ENCODE measurements at regions not wholly inside any gene's neighbourhood (a gene's known extent, or its start where the extent isn't known, plus 50 kb on each side); places are given as distances from the start of the nearest gene placed in this dataset.

- no peak for DNase-seq (ENCODE audit: low read depth, low spot score)
- no peak overlapping the region for H3K27ac Mint-ChIP-seq (ENCODE audit: unreplicated experiment)
- H3K27me3 Mint-ChIP-seq (ENCODE audit: low read depth): peaks cover 12% of the 10 kb centered on the region
- H3K36me3 Mint-ChIP-seq (ENCODE audit: low read depth): no peaks in the 10 kb centered on the region
- peaks cover 30% of the 10 kb centered on the region for H3K4me1 Mint-ChIP-seq
- H3K4me3 Mint-ChIP-seq: no peak overlapping the region
- H3K9me3 Mint-ChIP-seq: no peaks in the 10 kb centered on the region
- TF ChIP-seq, protein P1, sequence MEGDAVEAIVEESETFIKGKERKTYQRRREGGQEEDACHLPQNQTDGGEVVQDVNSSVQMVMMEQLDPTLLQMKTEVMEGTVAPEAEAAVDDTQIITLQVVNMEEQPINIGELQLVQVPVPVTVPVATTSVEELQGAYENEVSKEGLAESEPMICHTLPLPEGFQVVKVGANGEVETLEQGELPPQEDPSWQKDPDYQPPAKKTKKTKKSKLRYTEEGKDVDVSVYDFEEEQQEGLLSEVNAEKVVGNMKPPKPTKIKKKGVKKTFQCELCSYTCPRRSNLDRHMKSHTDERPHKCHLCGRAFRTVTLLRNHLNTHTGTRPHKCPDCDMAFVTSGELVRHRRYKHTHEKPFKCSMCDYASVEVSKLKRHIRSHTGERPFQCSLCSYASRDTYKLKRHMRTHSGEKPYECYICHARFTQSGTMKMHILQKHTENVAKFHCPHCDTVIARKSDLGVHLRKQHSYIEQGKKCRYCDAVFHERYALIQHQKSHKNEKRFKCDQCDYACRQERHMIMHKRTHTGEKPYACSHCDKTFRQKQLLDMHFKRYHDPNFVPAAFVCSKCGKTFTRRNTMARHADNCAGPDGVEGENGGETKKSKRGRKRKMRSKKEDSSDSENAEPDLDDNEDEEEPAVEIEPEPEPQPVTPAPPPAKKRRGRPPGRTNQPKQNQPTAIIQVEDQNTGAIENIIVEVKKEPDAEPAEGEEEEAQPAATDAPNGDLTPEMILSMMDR (conservative IDR thresholded peaks at IDR 0.05): no peak
These were observed 117.7 kb downstream of the SMIM20 start for GRCh38 chr4:26031704-26032103.

DNA sequence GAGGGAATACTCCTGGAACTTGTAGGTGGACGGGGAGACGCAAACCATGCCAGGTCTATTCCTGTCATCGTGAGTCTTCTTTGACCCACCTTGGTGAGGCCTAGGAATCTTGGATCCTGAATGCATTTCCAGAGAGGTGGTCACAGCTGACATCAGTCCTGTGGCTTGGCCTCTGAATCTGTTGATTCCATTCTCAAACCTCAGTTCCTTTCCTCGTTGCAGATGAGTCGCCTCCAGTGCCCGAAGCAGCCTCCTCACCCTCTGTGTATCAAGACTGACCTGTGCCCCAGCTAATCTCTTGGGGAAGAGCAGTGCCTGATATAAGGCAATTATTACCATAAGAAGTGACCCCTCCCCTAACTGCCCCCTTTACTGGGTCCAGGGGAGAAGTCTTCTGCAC, 118.1 kb downstream of the SMIM20 start:
- H3K27ac Mint-ChIP-seq (ENCODE audit: unreplicated experiment): peak overlapping the region; percentile 85
- no peaks in the 10 kb centered on the region for H3K9me3 Mint-ChIP-seq

GRCh38 chr4:26032630-26033317, 118.8 kb downstream of the SMIM20 start:
- H3K27ac Mint-ChIP-seq (ENCODE audit: unreplicated experiment): no peak overlapping the region
- H3K36me3 Mint-ChIP-seq (ENCODE audit: low read depth): no peaks in the 10 kb centered on the region
- TF ChIP-seq, protein P1 (conservative IDR thresholded peaks at IDR 0.05): no peak
- no peak overlapping the region for H3K4me3 Mint-ChIP-seq
- peaks cover 30% of the 10 kb centered on the region for H3K4me1 Mint-ChIP-seq
- no peak for DNase-seq (ENCODE audit: low read depth, low spot score)
- H3K27me3 Mint-ChIP-seq (ENCODE audit: low read depth): peaks cover 12% of the 10 kb centered on the region
- H3K9me3 Mint-ChIP-seq: peaks cover 2% of the 10 kb centered on the region

More for the DNA sequence above, 118.1 kb downstream of the SMIM20 start:
- no peaks in the 10 kb centered on the region for H3K36me3 Mint-ChIP-seq (ENCODE audit: low read depth)
- DNase-seq (ENCODE audit: low read depth, low spot score): no peak
- TF ChIP-seq, protein P1 (conservative IDR thresholded peaks at IDR 0.05): no peak
- peaks cover 30% of the 10 kb centered on the region for H3K4me1 Mint-ChIP-seq
- H3K27me3 Mint-ChIP-seq (ENCODE audit: low read depth): peaks cover 12% of the 10 kb centered on the region
- H3K4me3 Mint-ChIP-seq: no peak overlapping the region

GRCh38 chr4:26033389-26033788, 119.4 kb downstream of the SMIM20 start:
- no peaks in the 10 kb centered on the region for H3K36me3 Mint-ChIP-seq (ENCODE audit: low read depth)
- H3K4me3 Mint-ChIP-seq: no peak overlapping the region
- H3K27ac Mint-ChIP-seq (ENCODE audit: unreplicated experiment): no peak overlapping the region
- H3K4me1 Mint-ChIP-seq: peaks cover 30% of the 10 kb centered on the region
- H3K27me3 Mint-ChIP-seq (ENCODE audit: low read depth): peaks cover 12% of the 10 kb centered on the region
- TF ChIP-seq, protein P1 (conservative IDR thresholded peaks at IDR 0.05): no peak
- peaks cover 3% of the 10 kb centered on the region for H3K9me3 Mint-ChIP-seq
- no peak for DNase-seq (ENCODE audit: low read depth, low spot score)

DNA sequence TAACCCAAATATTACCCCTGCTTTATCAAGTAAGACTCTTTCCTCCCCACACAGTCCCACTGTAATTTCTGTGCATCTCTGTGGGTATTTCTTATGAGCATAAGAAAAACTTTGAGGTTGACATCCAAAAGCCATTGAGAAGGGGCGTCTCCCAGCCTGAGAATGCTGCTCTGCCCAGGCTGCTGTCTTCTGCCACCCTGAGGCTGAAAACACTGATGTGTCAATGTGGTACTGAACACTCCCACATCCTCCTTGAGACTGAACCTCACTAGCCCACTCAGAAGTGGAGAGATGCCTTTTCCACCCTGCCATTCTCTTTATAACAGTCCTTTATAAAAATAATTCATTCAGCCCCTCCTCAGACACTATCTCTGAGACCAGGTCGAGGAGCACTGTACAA, 120.8 kb downstream of the SMIM20 start:
- no peak for DNase-seq (ENCODE audit: low read depth, low spot score)
- Mint-ChIP-seq H3K27ac (ENCODE audit: unreplicated experiment) (no peak overlapping the region), H3K36me3 (ENCODE audit: low read depth) (no peaks in the 10 kb centered on the region), H3K4me1 (peaks cover 30% of the 10 kb centered on the region), H3K9me3 (peaks cover 3% of the 10 kb centered on the region), H3K27me3 (ENCODE audit: low read depth) (peaks cover 10% of the 10 kb centered on the region), H3K4me3 (no peak overlapping the region)
- TF ChIP-seq, protein P1 (conservative IDR thresholded peaks at IDR 0.05): no peak

Measured in neural crest cell (in vitro differentiated cells).